Endothelial cell of umbilical vein (primary cell): ENCODE measurements at regions not wholly inside any gene's neighbourhood (a gene's known extent, or its start where the extent isn't known, plus 50 kb on each side); places are given as distances from the start of the nearest gene placed in this dataset.

Experiments
- BruUV-seq: library from RNA; stranded (reverse); fragments of 400-500 nt; replicated peaks from 2 replicates; lab custom pipeline; 2021; lab: Mats Ljungman, UMichigan
- CTCF ChIA-PET: fragments of 300-600, 350-600 bp; sonication (Branson Sonifier 250); formaldehyde crosslinking; loops from one replicate; lab custom pipeline; 2021; ENCODE audit warnings: antibody characterized with exemption, inconsistent platforms; lab: Charles Lee
- POLR2A ChIA-PET: fragments of 300-600, 350-600 bp; sonication (Branson Sonifier 250); formaldehyde crosslinking; loops from one replicate; lab custom pipeline; 2021; ENCODE audit warnings: antibody characterized with exemption, inconsistent platforms; lab: Charles Lee
- DNase-seq: peaks from one replicate; pipeline ENCODE4 v3.0.0-alpha.2; 2011; ENCODE audit warnings: low read depth, low spot score
- FAIRE-seq: peaks from 2 replicates; lab custom pipeline; 2011; peaks lifted over from hg19 to GRCh38; lab: Jason Lieb, UNC
- H2AFZ ChIP-seq: 2 replicates; pipeline ENCODE4 v1.6.0; 2012; ENCODE audit warnings: low read depth, low read length, control low read depth, inconsistent platforms
- H3K27ac ChIP-seq: 2 replicates; pipeline ENCODE4 v1.5.1; 2011; ENCODE audit warnings: low read depth, mild to moderate bottlenecking, control low read depth, low read length, moderate library complexity; ENCODE audit not compliant: insufficient read depth
- H3K27me3 ChIP-seq, 2 experiments: 2 replicates each; pipeline versions ENCODE4 v1.6.0 to v1.6.1; 2011; ENCODE audit warnings: low read length in 2 of 2, mixed read lengths in 1 of 2; ENCODE audit not compliant: control insufficient read depth in 2 of 2, insufficient read depth in 2 of 2
- H3K36me3 ChIP-seq, 2 experiments: 2 replicates in 1 of 2; 3 replicates in 1 of 2; pipeline ENCODE4 v1.5.1; 2011; ENCODE audit warnings: low read length in 2 of 2, mild to moderate bottlenecking in 1 of 2, moderate library complexity in 1 of 2; ENCODE audit not compliant: control insufficient read depth in 2 of 2, insufficient read depth in 2 of 2; ENCODE audit errors: extremely low read depth in 1 of 2
- H3K4me1 ChIP-seq: 3 replicates; pipeline ENCODE4 v1.5.1; 2011; ENCODE audit warnings: mild to moderate bottlenecking, low read length; ENCODE audit not compliant: control insufficient read depth, insufficient read depth; ENCODE audit errors: extremely low read depth
- H3K4me2 ChIP-seq: 2 replicates; pipeline ENCODE4 v1.6.1; 2011; ENCODE audit warnings: low read length, control low read depth, mixed read lengths; ENCODE audit not compliant: insufficient read depth
- H3K4me3 ChIP-seq, 3 experiments: fragments of 200-600 bp in 1 of 3; sonication (generic), shearing (Covaris generic) in 1 of 3; replicated peaks in 1 of 3; 2 replicates each; pipeline ENCODE4 v1.5.1; 2011 to 2016; ENCODE audit warnings: control low read depth in 3 of 3, low read length in 3 of 3, mild to moderate bottlenecking in 2 of 3, inconsistent platforms in 1 of 3, low read depth in 1 of 3, moderate library complexity in 1 of 3; ENCODE audit not compliant: insufficient read depth in 1 of 3
- H3K79me2 ChIP-seq: 2 replicates; pipeline ENCODE4 v1.6.0; 2012; ENCODE audit warnings: low read length, inconsistent platforms; ENCODE audit not compliant: control insufficient read depth, insufficient read depth
- H3K9ac ChIP-seq: replicated peaks from 2 replicates; pipeline ENCODE3; 2011; ENCODE audit warnings: low read length, control low read depth; ENCODE audit not compliant: insufficient read depth; ENCODE audit errors: extremely low read depth
- H3K9me1 ChIP-seq: replicated peaks from 3 replicates; pipeline ENCODE4 v1.6.0; 2011; ENCODE audit warnings: mild to moderate bottlenecking, low read length; ENCODE audit not compliant: control insufficient read depth, insufficient read depth; ENCODE audit errors: extremely low read depth
- H3K9me3 ChIP-seq: replicated peaks from 2 replicates; pipeline ENCODE4 v1.5.1; 2012; ENCODE audit warnings: low read length, inconsistent platforms; ENCODE audit not compliant: control insufficient read depth, insufficient read depth
- H4K20me1 ChIP-seq: replicated peaks from 2 replicates; pipeline ENCODE3; 2011; ENCODE audit warnings: mild to moderate bottlenecking, low read length; ENCODE audit not compliant: control insufficient read depth, insufficient read depth; ENCODE audit errors: extremely low read depth
- EZH2 ChIP-seq: IDR thresholded peaks from 2 replicates; pipeline ENCODE4 v1.6.1; 2012; ENCODE audit warnings: borderline replicate concordance, low read depth, mild to moderate bottlenecking, moderate library complexity, low read length, inconsistent platforms; ENCODE audit not compliant: severe bottlenecking
- FOS ChIP-seq: IDR thresholded peaks from 2 replicates; pipeline ENCODE4 v1.6.1; 2011; ENCODE audit warnings: mild to moderate bottlenecking, low read length, moderate library complexity, borderline replicate concordance; ENCODE audit not compliant: insufficient read depth
- GATA2 ChIP-seq: IDR thresholded peaks from 2 replicates; pipeline ENCODE4 v1.7.0; 2011; ENCODE audit warnings: low read depth, mild to moderate bottlenecking, moderate library complexity, mixed read lengths, low read length; ENCODE audit not compliant: insufficient read length, insufficient read depth
- JUN ChIP-seq: IDR thresholded peaks from 2 replicates; pipeline ENCODE4 v1.6.1; 2011; ENCODE audit warnings: borderline replicate concordance, low read depth; ENCODE audit not compliant: insufficient read length, insufficient read depth
- MYC ChIP-seq: IDR thresholded peaks from one replicate; pipeline ENCODE4 v1.6.1; 2011; ENCODE audit warnings: mild to moderate bottlenecking, low read depth, low read length
- POLR2A ChIP-seq: IDR thresholded peaks from 2 replicates; pipeline ENCODE4 v1.6.1; 2012; ENCODE audit warnings: low read depth, mild to moderate bottlenecking, control low read depth, low read length
- POLR2AphosphoS5 ChIP-seq: IDR thresholded peaks from 2 replicates; pipeline ENCODE4 v1.6.1; 2012; ENCODE audit warnings: low read depth, mild to moderate bottlenecking, control low read depth, low read length, moderate library complexity; ENCODE audit not compliant: insufficient read depth
- dilution Hi-C: fragments of 300-500 bp; cut with MboI; formaldehyde crosslinking; loops from one replicate; pipeline ENCODE4 v1.15.0; 2019; ENCODE audit warnings: low sequenced_read_pairs; ENCODE audit not compliant: extremely low pct_ligation_motif_present
- intact Hi-C: fragments of 100-400 bp; cut with micrococcal nuclease; formaldehyde crosslinking; loops from one replicate; pipeline ENCODE4 v1.10.0; 2022
- TF ChIP-seq, protein P1 (sequence below): IDR thresholded peaks from 2 replicates; pipeline ENCODE4 v1.6.1; 2011; ENCODE audit not compliant: insufficient read depth, insufficient read length
- TF ChIP-seq, protein P2 (sequence below), 2 donors: IDR thresholded peaks; 1 replicate in 1 of 2; 2 replicates in 1 of 2; pipeline ENCODE4 v1.5.1; 2011; ENCODE audit warnings: low read length in 2 of 2, mild to moderate bottlenecking in 2 of 2, moderate library complexity in 2 of 2, control low read depth in 1 of 2, inconsistent platforms in 1 of 2, low read depth in 1 of 2; ENCODE audit not compliant: insufficient read depth in 1 of 2; ENCODE audit errors: extremely low read depth in 1 of 2

DNA sequence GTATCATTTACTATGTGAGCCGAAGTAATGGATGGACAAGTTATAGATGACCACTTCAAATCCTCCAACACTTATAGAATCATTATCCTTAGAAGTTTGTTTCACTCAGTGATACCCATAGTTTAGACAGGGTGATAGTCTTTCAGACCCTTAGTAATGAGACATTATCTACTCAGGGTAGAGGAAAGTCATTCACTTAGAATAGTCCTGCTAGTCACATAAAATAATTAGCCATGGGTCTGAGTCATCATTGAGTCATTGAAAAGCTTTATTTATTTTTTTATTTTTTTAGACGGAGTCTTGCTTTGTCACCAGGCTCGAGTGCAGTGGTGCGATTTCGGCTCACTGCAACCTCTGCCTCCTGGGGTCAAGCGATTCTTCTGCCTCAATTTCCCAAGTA is 321.7 kb upstream of the FSTL5 start:
- dilution Hi-C loops, result no loop called here
- Histone ChIP-seq H3K9me3 (no peaks in the 10 kb centered on the region), H3K4me3 (no peak overlapping the region), H3K36me3 (no peaks in the 10 kb centered on the region), H3K9me1 (no peaks in the 10 kb centered on the region), H3K27ac (no peak overlapping the region), H2AFZ (no peak overlapping the region), H4K20me1 (no peaks in the 10 kb centered on the region), H3K27me3 (no peaks in the 10 kb centered on the region), H3K9ac (no peak overlapping the region), H3K4me1 (no peaks in the 10 kb centered on the region), H3K4me2 (no peak overlapping the region), H3K79me2 (no peaks in the 10 kb centered on the region)
- BruUV-seq, result no TSS peak
- FAIRE-seq (no peak), DNase-seq (no peak)
- intact Hi-C loops, result no loop called here
- ChIA-PET POLR2A (no interaction called here), CTCF (no interaction called here)
- no peak for TF ChIP-seq MYC
- TF ChIP-seq, protein P1, sequence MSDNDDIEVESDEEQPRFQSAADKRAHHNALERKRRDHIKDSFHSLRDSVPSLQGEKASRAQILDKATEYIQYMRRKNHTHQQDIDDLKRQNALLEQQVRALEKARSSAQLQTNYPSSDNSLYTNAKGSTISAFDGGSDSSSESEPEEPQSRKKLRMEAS, result no peak
- no peak for TF ChIP-seq FOS
- TF ChIP-seq GATA2, result no peak
- no peak for TF ChIP-seq EZH2
- TF ChIP-seq POLR2A, result no peak
- no peak for TF ChIP-seq POLR2AphosphoS5
- no peak for TF ChIP-seq JUN
- TF ChIP-seq, protein P2, sequence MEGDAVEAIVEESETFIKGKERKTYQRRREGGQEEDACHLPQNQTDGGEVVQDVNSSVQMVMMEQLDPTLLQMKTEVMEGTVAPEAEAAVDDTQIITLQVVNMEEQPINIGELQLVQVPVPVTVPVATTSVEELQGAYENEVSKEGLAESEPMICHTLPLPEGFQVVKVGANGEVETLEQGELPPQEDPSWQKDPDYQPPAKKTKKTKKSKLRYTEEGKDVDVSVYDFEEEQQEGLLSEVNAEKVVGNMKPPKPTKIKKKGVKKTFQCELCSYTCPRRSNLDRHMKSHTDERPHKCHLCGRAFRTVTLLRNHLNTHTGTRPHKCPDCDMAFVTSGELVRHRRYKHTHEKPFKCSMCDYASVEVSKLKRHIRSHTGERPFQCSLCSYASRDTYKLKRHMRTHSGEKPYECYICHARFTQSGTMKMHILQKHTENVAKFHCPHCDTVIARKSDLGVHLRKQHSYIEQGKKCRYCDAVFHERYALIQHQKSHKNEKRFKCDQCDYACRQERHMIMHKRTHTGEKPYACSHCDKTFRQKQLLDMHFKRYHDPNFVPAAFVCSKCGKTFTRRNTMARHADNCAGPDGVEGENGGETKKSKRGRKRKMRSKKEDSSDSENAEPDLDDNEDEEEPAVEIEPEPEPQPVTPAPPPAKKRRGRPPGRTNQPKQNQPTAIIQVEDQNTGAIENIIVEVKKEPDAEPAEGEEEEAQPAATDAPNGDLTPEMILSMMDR (IDR thresholded peaks at IDR 0.05; ENCODE audit: extremely low read depth in 1 of 2, insufficient read depth in 1 of 2, low read depth in 1 of 2, low read length in 2 of 2), result no peak
